ENCODE measurements at regions not wholly inside any gene's neighbourhood (a gene's known extent, or its start where the extent isn't known, plus 50 kb on each side); places are given as distances from the start of the nearest gene placed in this dataset.
"Not testable (repeated sequence)": the region's sequence is repeated elsewhere in the genome, so short reads cannot be mapped to it uniquely, and the experiment has no call there.

DNA sequence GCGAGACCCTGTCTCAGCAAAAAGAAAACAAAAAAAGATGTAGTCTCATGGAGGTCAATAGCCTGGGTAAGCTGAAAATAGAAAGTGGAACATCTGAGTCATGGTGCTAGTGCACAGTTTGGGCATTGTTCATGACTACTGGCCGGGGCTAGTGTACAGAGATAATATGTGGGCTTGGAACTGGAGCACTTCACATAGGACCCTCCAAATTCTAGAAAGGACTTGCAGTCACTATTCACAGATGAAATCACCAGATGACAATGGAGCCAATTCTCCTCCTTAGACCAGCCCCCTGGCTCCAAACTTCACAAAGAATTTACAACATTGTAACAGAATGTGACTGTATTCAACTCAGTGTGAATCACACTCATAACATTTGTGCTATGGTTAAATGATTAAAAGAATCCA, 367.8 kb upstream of the SLC7A11 start:
- no peak for ATAC-seq

DNA sequence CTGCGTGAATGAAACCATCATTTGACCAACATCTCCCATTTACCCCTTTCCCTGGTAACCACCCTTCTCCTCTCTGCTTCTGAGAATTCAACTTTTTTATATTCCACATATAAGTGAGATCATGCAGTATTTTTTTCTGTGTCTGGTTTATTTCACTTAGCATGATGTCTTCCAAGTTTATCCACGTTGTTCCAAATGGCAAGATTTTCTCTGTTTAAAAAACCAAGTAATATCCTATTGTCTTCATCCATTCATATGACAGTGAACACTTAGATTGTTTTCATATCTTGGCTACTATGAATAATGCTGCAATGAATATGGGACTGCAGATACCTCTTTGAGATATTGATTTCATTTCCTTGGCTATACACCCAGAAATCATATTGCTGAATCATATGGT, 362.4 kb upstream of the SLC7A11 start:
- no peak for ATAC-seq

GRCh38 chr4:138602664-138603063, 360.5 kb upstream of the SLC7A11 start:
- no peak for ATAC-seq

- ATAC-seq: no peak
These were observed 357.8 kb upstream of the SLC7A11 start for GRCh38 chr4:138599965-138600364.

- no peak for ATAC-seq
These were observed 356.1 kb upstream of the SLC7A11 start for GRCh38 chr4:138598226-138598625.

DNA sequence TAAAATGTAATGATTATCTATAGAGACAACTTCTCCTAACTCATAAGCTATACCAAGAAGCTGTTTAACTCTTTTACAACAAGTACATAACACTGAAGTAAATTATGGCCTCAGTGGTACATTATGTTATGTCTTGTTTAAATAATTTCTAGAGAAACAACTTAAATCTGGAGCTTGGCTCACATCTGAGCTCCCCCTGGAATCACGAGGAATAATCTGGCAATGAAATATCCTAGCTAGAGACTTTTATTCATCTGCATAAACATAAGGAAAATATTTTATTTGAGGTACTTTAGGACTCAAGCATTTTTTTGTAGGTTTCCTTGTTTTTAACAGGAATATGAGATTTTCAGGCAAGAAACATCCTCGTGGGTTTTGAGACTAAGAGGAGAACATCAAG, 354.7 kb upstream of the SLC7A11 start:
- ATAC-seq: no peak

- no peak for ATAC-seq
These were observed 353.7 kb upstream of the SLC7A11 start for GRCh38 chr4:138595731-138596460.

GRCh38 chr4:138595171-138595570, 353.0 kb upstream of the SLC7A11 start:
- ATAC-seq: no peak

DNA sequence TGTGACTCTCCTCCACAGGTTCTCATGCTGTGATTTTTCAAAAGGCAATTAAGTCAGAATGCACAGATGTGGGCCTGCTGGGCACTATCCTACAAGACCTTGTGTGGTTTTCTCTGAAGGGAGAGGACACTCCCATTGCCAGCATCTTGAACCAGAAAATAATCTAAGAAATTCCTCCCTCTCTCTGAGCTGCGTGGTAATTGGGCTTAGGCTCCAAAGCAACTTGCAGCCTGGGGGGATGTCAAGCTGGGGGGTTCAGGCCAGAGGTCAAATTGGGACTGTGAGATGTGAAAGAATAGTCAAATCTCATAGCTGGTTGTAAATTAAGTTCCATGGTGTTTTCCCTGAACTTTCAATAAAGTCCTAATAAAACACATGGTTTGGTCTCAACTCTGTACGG, 350.6 kb upstream of the SLC7A11 start:
- ATAC-seq: no peak

DNA sequence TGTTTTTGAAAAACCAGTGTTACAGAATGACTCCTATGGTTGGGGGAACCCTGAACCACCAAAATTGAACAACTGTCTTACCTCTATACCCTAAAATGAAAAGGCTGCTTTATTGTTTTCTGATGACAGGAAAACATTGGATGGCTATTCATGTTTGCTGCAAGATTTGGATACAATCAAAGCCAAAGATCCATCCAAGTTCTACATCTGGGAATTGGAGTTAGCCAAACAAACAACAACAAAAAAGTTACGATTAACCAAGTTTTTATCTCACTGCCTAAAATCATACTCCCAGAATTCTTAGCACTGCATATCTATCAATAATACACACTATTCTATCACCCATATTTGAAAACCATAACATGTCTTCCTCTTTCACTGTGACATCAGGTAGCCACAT, 349.7 kb upstream of the SLC7A11 start:
- no peak for ATAC-seq

DNA sequence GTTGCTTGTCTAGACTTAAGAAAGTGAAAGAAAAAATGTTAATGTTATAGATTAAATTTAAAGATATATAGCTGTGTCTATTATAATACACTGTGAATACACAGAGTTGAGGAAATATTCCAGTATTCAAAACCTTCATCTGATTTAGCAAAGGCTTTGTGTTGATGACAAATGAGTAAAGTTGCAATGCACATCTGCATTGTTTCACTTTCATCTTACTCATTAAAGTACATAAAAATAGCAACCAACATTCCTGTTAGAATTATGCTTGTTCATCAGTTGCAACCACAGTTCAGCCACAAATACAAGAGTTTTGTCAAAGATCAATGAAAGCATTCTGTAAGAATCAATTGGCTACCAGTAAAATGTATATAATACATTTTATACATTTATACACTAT, 346.4 kb upstream of the SLC7A11 start:
- no peak for ATAC-seq

DNA sequence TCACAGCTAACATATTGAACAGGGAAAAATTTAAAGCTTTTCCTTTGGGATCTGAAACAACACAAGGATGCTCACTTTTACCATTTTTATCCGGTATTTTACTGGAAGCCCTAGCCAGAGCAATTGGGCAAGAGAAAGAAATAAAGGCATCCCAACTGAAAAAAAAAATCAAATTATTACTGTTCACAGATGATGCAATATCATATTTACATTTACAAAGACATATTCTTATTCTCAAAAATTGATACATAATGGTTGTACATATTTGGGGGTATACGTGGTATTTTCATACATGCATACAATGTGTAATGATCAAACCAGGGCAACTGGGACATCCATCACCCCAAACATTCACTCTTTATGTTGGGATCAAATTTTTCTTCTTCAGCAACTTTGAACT, 337.0 kb upstream of the SLC7A11 start:
- no peak for ATAC-seq

DNA sequence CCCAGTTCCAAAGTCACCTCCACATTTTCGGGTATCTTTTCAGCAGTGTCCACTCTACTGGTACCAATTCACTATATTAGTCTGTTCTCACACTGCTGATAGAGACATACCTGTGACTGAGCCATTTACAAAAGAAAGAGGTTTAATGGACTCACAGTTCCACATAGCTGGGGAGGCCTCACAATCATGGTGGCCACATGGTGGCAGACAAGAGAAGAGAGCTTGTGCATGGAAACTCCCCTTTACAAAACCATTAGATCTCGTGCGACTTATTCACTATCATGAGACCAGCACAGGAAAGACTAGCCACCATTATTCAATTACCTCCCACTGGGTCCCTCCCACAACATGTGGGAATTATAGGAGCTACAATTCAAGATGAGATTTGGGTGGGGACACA, 335.7 kb upstream of the SLC7A11 start:
- ATAC-seq: not testable (repeated sequence)

GRCh38 chr4:138577145-138577544, 335.0 kb upstream of the SLC7A11 start:
- no peak for ATAC-seq

DNA sequence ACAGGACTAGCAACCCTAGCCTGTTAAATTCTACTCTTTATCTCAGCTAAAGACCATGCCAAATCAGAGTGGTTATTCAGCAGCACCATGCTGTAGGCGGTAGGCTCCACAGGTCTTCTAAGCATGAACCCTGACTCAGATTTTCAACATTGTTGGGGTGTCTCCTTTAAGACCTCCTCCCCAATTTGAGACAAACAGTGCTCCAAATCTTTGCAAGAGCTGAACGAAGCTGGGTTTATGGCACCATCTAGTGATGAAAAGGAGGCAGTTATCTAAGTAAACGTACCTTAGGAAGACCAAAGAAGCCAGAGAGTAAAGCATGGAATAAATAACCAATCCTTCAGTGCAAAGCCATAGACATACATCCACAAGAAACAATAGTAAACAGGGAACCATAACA, 334.5 kb upstream of the SLC7A11 start:
- ATAC-seq: no peak

DNA sequence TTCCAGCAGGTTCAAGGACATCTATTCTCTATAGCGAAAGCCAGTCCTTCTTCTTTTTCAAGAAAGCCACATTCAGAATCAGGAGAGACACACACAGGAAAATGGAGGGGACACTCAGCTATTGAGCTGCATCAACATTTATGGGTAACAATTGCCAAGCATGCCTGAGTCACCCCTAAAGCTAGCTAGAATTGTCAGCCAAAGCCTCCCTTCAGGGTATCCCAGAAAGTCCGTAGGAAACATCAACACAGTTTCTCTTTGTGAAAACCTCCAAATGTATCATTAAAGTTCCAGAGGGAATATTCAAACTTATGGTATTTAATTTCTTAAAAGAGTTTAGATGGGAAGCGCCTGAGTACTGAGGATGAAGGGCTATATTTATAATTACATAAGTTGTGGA, 331.1 kb upstream of the SLC7A11 start:
- no peak for ATAC-seq

DNA sequence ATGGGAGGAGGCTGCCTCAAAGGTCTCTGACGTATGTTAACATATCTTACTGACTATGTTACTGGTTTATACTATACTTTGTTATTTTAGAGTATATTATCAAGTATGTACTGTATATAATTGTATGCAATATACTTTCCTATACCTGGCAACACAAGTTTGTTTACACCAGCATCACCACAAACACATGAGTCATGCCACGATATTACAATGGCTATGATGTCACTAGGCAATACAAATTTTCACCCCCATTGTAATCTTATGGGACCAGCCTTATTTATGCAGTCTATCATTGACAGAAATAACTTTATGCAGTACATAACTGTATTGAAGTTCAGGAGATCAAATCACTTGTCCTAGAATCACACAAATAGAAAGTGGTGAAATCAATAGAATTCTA, 329.9 kb upstream of the SLC7A11 start:
- no peak for ATAC-seq

- no peak for ATAC-seq
These were observed 325.5 kb upstream of the SLC7A11 start for GRCh38 chr4:138567696-138568095.

GRCh38 chr4:138565576-138565975, 323.4 kb upstream of the SLC7A11 start:
- ATAC-seq: no peak

DNA sequence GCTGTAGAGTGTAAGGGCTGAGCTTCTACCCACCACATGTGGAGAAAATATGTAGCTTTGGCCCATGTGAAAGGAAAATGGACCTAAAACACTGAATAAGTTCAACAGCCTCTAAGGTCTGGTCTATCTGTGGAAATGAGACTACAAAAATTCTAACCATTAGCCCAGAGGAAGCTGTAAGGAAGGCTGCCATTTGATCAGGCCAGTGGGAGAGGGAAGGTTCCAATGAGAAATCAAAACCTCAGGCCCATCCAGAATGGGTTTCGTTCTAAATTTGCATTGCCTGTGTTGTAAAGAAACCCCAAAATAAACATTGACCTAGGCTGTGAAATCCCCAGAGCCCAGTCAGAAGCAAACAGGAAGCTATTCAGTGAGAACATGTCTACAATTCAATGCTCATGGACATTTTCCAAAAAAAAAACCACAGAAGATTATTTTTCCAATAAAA, 320.4 kb upstream of the SLC7A11 start:
- no peak for ATAC-seq

GRCh38 chr4:138561906-138562305, 319.8 kb upstream of the SLC7A11 start:
- no peak for ATAC-seq

- no peak for ATAC-seq
These were observed 319.2 kb upstream of the SLC7A11 start for GRCh38 chr4:138561276-138561880.

- ATAC-seq: no peak
These were observed 318.3 kb upstream of the SLC7A11 start for GRCh38 chr4:138560448-138560847.

- no peak for ATAC-seq
These were observed 316.7 kb upstream of the SLC7A11 start for GRCh38 chr4:138558886-138559285.

GRCh38 chr4:138555584-138555983, 313.4 kb upstream of the SLC7A11 start:
- ATAC-seq: no peak

Measured in activated CD4-positive, CD25-positive, alpha-beta regulatory T cell treated with anti-CD3 and anti-CD28 coated beads, Interleukin-2, amount 50 U/mL, for 24 hours (primary cell).